Lower lobe of right lung (tissue), 2 donors: ENCODE measurements at regions not wholly inside any gene's neighbourhood (a gene's known extent, or its start where the extent isn't known, plus 50 kb on each side); places are given as distances from the start of the nearest gene placed in this dataset.

ENCODE experiments used
- ATAC-seq, 2 donors: fragments of 200-7000 bp; cut with Tn5 transposase; one replicate each; pipeline ENCODE4 v1.9.1; 2020 to 2022; ENCODE audit warnings: mild to moderate bottlenecking in 2 of 2, moderate library complexity in 2 of 2
- DNase-seq: peaks from one replicate; pipeline ENCODE4 v3.0.0-alpha.2; 2020
- H3K27ac ChIP-seq: fragments of 200-600 bp; one replicate; pipeline ENCODE4 v1.8.0; 2022
- H3K27me3 ChIP-seq: fragments of 200-600 bp; one replicate; pipeline ENCODE4 v1.8.0; 2022; ENCODE audit warnings: low read depth
- H3K36me3 ChIP-seq: fragments of 200-600 bp; one replicate; pipeline ENCODE4 v1.8.0; 2022; ENCODE audit warnings: mild to moderate bottlenecking
- H3K4me1 ChIP-seq: fragments of 200-600 bp; one replicate; pipeline ENCODE4 v1.8.0; 2022
- H3K4me3 ChIP-seq: fragments of 200-600 bp; one replicate; pipeline ENCODE4 v1.8.0; 2022; ENCODE audit warnings: mild to moderate bottlenecking
- H3K9me3 ChIP-seq: fragments of 200-600 bp; one replicate; pipeline ENCODE4 v1.8.0; 2022
- CTCF ChIP-seq: fragments of 200-600 bp; IDR thresholded peaks from one replicate; pipeline ENCODE4 v1.8.0; 2022; ENCODE audit warnings: antibody characterized with exemption, mild to moderate bottlenecking
- intact Hi-C: fragments of 100-400 bp; cut with DNase I; formaldehyde crosslinking; loops from one replicate; pipeline ENCODE4 v1.11.0; 2022
- donor health status: DM: no; HTN: yes; CAD: no; lungs with severe emphysema.

- Histone ChIP-seq H3K4me1 (no peaks in the 10 kb centered on the region), H3K27ac (no peak overlapping the region), H3K9me3 (peaks cover 5% of the 10 kb centered on the region), H3K27me3 (no peaks in the 10 kb centered on the region), H3K4me3 (no peak overlapping the region), H3K36me3 (no peaks in the 10 kb centered on the region)
- DNase-seq (no peak), ATAC-seq (no peak)
- intact Hi-C loops, result no loop called here
- no peak for TF ChIP-seq CTCF
Measured at GRCh38 chr21:16519644-16520043, 789.9 kb downstream of the USP25 start.

GRCh38 chr21:16522548-16522947 is 792.8 kb downstream of the USP25 start:
- DNase-seq (no peak), ATAC-seq (peak in 1 of 2 donors; percentile 88)
- no peak overlapping the region for H3K4me3 ChIP-seq
- intact Hi-C loops, result no loop called here
- H3K4me1 ChIP-seq, result no peaks in the 10 kb centered on the region
- no peak for TF ChIP-seq CTCF
- H3K27me3 ChIP-seq, result no peaks in the 10 kb centered on the region
- no peak overlapping the region for H3K27ac ChIP-seq
- no peaks in the 10 kb centered on the region for H3K36me3 ChIP-seq
- no peaks in the 10 kb centered on the region for H3K9me3 ChIP-seq

GRCh38 chr21:16530656-16531055 is 800.9 kb downstream of the USP25 start:
- intact Hi-C loops, result no loop called here
- DNase-seq (no peak), ATAC-seq (no peak)
- H3K9me3 ChIP-seq, result no peaks in the 10 kb centered on the region
- H3K27me3 ChIP-seq, result no peaks in the 10 kb centered on the region
- no peak overlapping the region for H3K4me3 ChIP-seq
- no peaks in the 10 kb centered on the region for H3K36me3 ChIP-seq
- TF ChIP-seq CTCF, result no peak
- no peaks in the 10 kb centered on the region for H3K4me1 ChIP-seq
- no peak overlapping the region for H3K27ac ChIP-seq

GRCh38 chr21:16532840-16533239 is 803.1 kb downstream of the USP25 start:
- no peak overlapping the region for H3K4me3 ChIP-seq
- H3K9me3 ChIP-seq, result no peaks in the 10 kb centered on the region
- no peak for TF ChIP-seq CTCF
- no peaks in the 10 kb centered on the region for H3K4me1 ChIP-seq
- intact Hi-C loops, result no loop called here
- H3K27me3 ChIP-seq, result no peaks in the 10 kb centered on the region
- no peaks in the 10 kb centered on the region for H3K36me3 ChIP-seq
- no peak overlapping the region for H3K27ac ChIP-seq
- DNase-seq (no peak), ATAC-seq (no peak)

GRCh38 chr21:16533692-16534407 is 804.1 kb downstream of the USP25 start:
- ATAC-seq, result peak in 1 of 2 donors; percentile 6
- DNase-seq, result no peak

More at GRCh38 chr21:16533692-16534407, 804.1 kb downstream of the USP25 start:
- no peaks in the 10 kb centered on the region for H3K27me3 ChIP-seq
- intact Hi-C loops, result no loop called here
- peak overlapping the region; percentile 45 for H3K4me3 ChIP-seq
- no peaks in the 10 kb centered on the region for H3K4me1 ChIP-seq
- peak overlapping the region; percentile 74 for H3K27ac ChIP-seq
- no peak for TF ChIP-seq CTCF
- H3K36me3 ChIP-seq, result no peaks in the 10 kb centered on the region
- H3K9me3 ChIP-seq, result no peaks in the 10 kb centered on the region
